Left lung (tissue), 4 donors: ENCODE measurements at regions not wholly inside any gene's neighbourhood (a gene's known extent, or its start where the extent isn't known, plus 50 kb on each side); places are given as distances from the start of the nearest gene placed in this dataset.

ENCODE experiments used
- ATAC-seq: fragments of 200-7000 bp; cut with Tn5 transposase; one replicate; pipeline ENCODE4 v1.9.1; 2020; ENCODE audit warnings: moderate library complexity
- DNase-seq, 4 donors: peaks; one replicate each; pipeline ENCODE4 v3.0.0-alpha.2; 2013 to 2020
- H3K27ac ChIP-seq, 2 donors: fragments of 200-600 bp; sonication (generic) in 1 of 2; one replicate each; pipeline versions ENCODE4 v1.5.0 to v1.8.0; 2020 to 2021
- H3K27me3 ChIP-seq, 2 donors: fragments of 200-600 bp; sonication (generic) in 1 of 2; one replicate each; pipeline versions ENCODE4 v1.5.0 to v1.8.0; 2020 to 2021
- H3K36me3 ChIP-seq, 2 donors: fragments of 200-600 bp; sonication (generic) in 1 of 2; one replicate each; pipeline versions ENCODE4 v1.5.0 to v1.8.0; 2020 to 2021
- H3K4me1 ChIP-seq, 2 donors: fragments of 200-600 bp; one replicate each; pipeline ENCODE4 v1.8.0; 2021
- H3K4me3 ChIP-seq, 2 donors: fragments of 200-600 bp; sonication (generic) in 1 of 2; one replicate each; pipeline versions ENCODE4 v1.5.0 to v1.8.0; 2020 to 2021; ENCODE audit warnings: mild to moderate bottlenecking in 1 of 2
- H3K9me3 ChIP-seq, 2 donors: fragments of 200-600 bp; sonication (generic) in 1 of 2; one replicate each; pipeline versions ENCODE4 v1.5.0 to v1.8.0; 2020 to 2021
- CTCF ChIP-seq, 2 donors: fragments of 200-600 bp; sonication (generic) in 1 of 2; IDR thresholded peaks; one replicate each; pipeline versions ENCODE4 v1.5.0 to v1.8.0; 2021; ENCODE audit warnings: antibody characterized with exemption in 2 of 2
- intact Hi-C, 2 donors: fragments of 100-400 bp; cut with DNase I; formaldehyde crosslinking; loops; one replicate each; pipeline versions ENCODE4 v1.11.2 to v1.14.2; 2022
- donor health status: DM: no; HTN: yes; CAD: no.
- donor health status: DM: no; HTN: no; CAD: no.

DNA sequence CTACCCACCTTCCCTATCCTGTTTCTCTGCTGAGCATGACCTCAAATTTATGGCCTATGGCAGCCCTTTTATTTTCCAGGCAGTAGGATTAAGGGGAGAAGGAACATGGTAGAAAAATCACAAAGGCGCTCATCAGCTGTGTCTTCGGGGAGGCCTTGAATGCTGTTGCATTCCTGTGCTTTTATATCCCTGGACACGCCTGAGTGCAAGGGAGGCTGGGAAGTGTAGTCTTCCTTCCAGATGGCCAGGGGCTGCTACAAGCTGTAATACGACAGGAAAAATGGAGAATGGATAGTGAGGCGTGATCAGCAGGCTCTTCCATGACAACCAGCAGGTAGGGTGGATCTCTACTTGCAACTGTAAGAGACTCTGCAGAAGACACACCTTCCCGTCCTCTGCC lies 210.9 kb upstream of the GGTLC1 start:
- Histone ChIP-seq H3K4me3 (no peak overlapping the region), H3K9me3 (no peaks in the 10 kb centered on the region), H3K27me3 (no peaks in the 10 kb centered on the region), H3K36me3 (no peaks in the 10 kb centered on the region), H3K4me1 (no peaks in the 10 kb centered on the region), H3K27ac (no peak overlapping the region)
- intact Hi-C loops, result no loop called here
- no peak for TF ChIP-seq CTCF (IDR thresholded peaks at IDR 0.05)
- no peak for ATAC-seq
- no peak for DNase-seq

DNA sequence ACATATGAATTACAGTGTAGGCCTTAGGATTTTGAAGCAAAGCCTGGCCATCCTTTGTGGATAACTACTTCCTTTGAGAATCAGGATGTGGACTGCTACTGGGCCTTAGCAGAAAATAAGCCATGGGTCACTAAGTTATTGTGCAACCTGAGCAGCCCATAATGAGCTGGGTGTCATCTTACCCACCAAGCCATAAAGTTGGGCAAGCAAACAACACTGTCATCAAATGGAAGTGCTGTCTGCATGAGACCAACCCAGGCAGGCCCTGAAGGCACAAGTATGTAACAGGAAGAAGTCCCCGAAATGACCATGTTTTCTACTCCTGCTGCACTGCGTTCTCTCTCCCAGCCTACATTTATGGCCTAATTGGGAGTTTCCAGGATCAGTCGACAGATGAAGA lies 205.6 kb upstream of the GGTLC1 start:
- no peak overlapping the region for H3K4me3 ChIP-seq
- intact Hi-C loops, result no loop called here
- no peak for ATAC-seq
- H3K9me3 ChIP-seq, result peaks cover 0 to 16% of the 10 kb centered on the region in 2 donors
- no peak for DNase-seq
- H3K4me1 ChIP-seq, result no peaks in the 10 kb centered on the region
- no peak for TF ChIP-seq CTCF (IDR thresholded peaks at IDR 0.05)
- H3K27ac ChIP-seq, result no peak overlapping the region
- H3K27me3 ChIP-seq, result no peaks in the 10 kb centered on the region
- no peaks in the 10 kb centered on the region for H3K36me3 ChIP-seq

DNA sequence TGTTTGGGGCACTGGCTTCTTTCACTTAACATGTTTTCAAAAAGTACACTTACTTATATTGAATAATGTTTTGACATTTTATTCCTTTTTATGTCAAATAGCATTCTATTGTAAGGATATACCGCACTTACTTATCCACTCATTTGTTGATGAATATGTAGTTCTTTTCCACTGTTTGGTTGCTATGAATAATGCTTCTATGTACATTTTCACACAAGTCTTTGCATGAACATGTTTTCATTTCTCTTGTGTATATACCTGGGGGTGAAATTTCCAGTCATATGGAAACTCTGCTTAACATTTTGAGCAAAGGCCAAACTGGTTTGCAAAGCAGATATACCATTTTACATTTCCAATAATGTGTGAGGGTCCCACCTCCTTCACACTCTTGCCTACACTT lies 202.3 kb upstream of the GGTLC1 start:
- no peak for ATAC-seq

DNA sequence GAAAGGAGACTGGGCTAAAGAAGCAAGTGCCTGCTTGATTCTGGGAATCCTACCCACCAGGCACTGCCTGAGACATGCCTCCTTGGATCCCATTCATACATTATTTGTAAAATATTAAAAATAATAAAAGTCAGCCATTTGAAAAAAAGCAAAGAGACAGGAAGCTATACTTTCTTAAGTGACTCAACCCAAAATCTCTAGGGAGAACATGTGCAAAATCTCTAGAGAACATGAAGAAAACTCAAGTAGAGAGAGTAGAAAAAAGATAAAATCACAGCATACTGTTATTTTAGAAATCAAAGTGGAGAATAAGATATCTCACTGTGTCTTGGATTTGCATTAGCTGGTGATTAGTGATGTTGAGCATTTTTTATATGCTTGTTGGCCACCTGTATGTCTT lies 197.2 kb upstream of the GGTLC1 start:
- Histone ChIP-seq H3K9me3 (peaks cover 0 to 12% of the 10 kb centered on the region in 2 donors), H3K27me3 (no peaks in the 10 kb centered on the region), H3K4me1 (no peaks in the 10 kb centered on the region), H3K27ac (no peak overlapping the region), H3K36me3 (no peaks in the 10 kb centered on the region), H3K4me3 (no peak overlapping the region)
- intact Hi-C loops, result no loop called here
- DNase-seq (no peak), ATAC-seq (no peak)
- no peak for TF ChIP-seq CTCF (IDR thresholded peaks at IDR 0.05)

More for the DNA sequence above, 202.3 kb upstream of the GGTLC1 start:
- DNase-seq, result no peak
- Histone ChIP-seq H3K36me3 (no peaks in the 10 kb centered on the region), H3K27me3 (no peaks in the 10 kb centered on the region), H3K27ac (no peak overlapping the region), H3K9me3 (peaks cover 0 to 16% of the 10 kb centered on the region in 2 donors), H3K4me3 (no peak overlapping the region), H3K4me1 (no peaks in the 10 kb centered on the region)
- intact Hi-C loops, result no loop called here
- no peak for TF ChIP-seq CTCF (IDR thresholded peaks at IDR 0.05)

DNA sequence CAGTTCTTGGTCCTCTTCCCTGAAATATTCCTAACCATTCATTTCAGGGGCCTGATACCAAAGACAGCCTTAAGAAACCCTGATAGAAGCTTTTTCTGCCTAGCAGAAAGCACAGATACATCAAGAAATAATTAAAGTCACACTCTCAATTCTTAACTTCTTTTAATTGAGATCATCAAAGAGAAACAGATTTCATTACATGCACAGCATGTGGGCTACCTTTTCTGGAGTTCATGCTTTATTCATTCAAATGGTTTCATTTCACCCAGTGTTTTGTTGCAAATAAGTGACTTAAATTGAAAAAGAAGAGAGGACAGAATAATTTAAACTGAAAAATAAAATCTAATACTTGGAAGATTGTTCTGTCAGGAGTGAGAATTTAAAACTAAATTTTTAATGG lies 192.6 kb upstream of the GGTLC1 start:
- H3K4me3 ChIP-seq, result no peak overlapping the region
- no peak for ATAC-seq
- H3K9me3 ChIP-seq, result no peaks in the 10 kb centered on the region
- peaks cover 0 to 2% of the 10 kb centered on the region in 2 donors for H3K27me3 ChIP-seq
- no peaks in the 10 kb centered on the region for H3K36me3 ChIP-seq
- intact Hi-C loops, result no loop called here
- no peak overlapping the region for H3K27ac ChIP-seq
- no peak for TF ChIP-seq CTCF (IDR thresholded peaks at IDR 0.05)
- no peaks in the 10 kb centered on the region for H3K4me1 ChIP-seq
- no peak for DNase-seq
